GM12878 (cell line): ENCODE measurements at regions not wholly inside any gene's neighbourhood (a gene's known extent, or its start where the extent isn't known, plus 50 kb on each side); places are given as distances from the start of the nearest gene placed in this dataset.
A peak's percentile ranks its signal among the peaks of the same experiment; 100 is the strongest.

ENCODE experiments used
- ATAC-seq: fragments of 200-7000 bp; cut with Tn5 transposase; 3 replicates; pipeline ENCODE4 v1.9.1; 2020; ENCODE audit warnings: mild to moderate bottlenecking, moderate library complexity
- BruUV-seq: library from RNA; stranded (reverse); fragments of 400-500 nt; replicated peaks from 2 replicates; lab custom pipeline; 2021; lab: Mats Ljungman, UMichigan
- CTCF ChIA-PET: fragments of 300-600 bp; sonication (Branson Sonifier 250); formaldehyde crosslinking; extraction: SDS; loops from one replicate; lab custom pipeline; 2021; ENCODE audit warnings: inconsistent platforms; lab: Yijun Ruan, JAX
- POLR2A ChIA-PET: fragments of 350-600 bp; formaldehyde crosslinking; extraction: SDS; loops from one replicate; lab custom pipeline; 2021; ENCODE audit warnings: inconsistent platforms; lab: Charles Lee
- RAD21 ChIA-PET: fragments of 300-600 bp; sonication (Branson Sonifier 250); formaldehyde crosslinking; loops from one replicate; lab custom pipeline; 2023; ENCODE audit warnings: antibody characterized with exemption; ENCODE audit not compliant: unreplicated experiment; lab: Charles Lee
- SMC1A ChIA-PET: fragments of 300-600 bp; sonication (Branson Sonifier 250); formaldehyde crosslinking; loops from one replicate; lab custom pipeline; 2023; ENCODE audit not compliant: unreplicated experiment, uncharacterized antibody; lab: Charles Lee
- DNase-seq: peaks from one replicate; pipeline ENCODE4 v3.0.0-alpha.2; 2011; ENCODE audit warnings: low read depth, low spot score
- FAIRE-seq: peaks from 3 replicates; lab custom pipeline; 2011; peaks lifted over from hg19 to GRCh38; lab: Jason Lieb, UNC
- H2AFZ ChIP-seq: 2 replicates; pipeline ENCODE4 v1.6.0; 2011; ENCODE audit warnings: low read depth, low read length, control low read depth; ENCODE audit not compliant: control insufficient read depth
- H3K27ac ChIP-seq: 2 replicates; pipeline ENCODE4 v1.5.1; 2011; ENCODE audit warnings: control low read depth; ENCODE audit not compliant: control insufficient read depth, insufficient read depth
- H3K27me3 ChIP-seq, 2 experiments: replicated peaks in 1 of 2; 2 replicates each; pipeline versions ENCODE4 v1.6.0 to v1.6.1; 2011; ENCODE audit warnings: low read length in 1 of 2; ENCODE audit not compliant: control insufficient read depth in 2 of 2, insufficient read depth in 2 of 2
- H3K36me3 ChIP-seq, 2 experiments: 2 replicates each; pipeline ENCODE4 v1.5.1; 2011; ENCODE audit warnings: low read length in 1 of 2; ENCODE audit not compliant: control insufficient read depth in 2 of 2, insufficient read depth in 2 of 2
- H3K4me1 ChIP-seq: 2 replicates; pipeline ENCODE4 v1.6.1; 2011; ENCODE audit warnings: mild to moderate bottlenecking, low read length, moderate library complexity, mixed read lengths; ENCODE audit not compliant: control insufficient read depth, insufficient read depth
- H3K4me2 ChIP-seq: 2 replicates; pipeline ENCODE4 v1.6.0; 2011; ENCODE audit warnings: control low read depth; ENCODE audit not compliant: control insufficient read depth, insufficient read depth
- H3K4me3 ChIP-seq: fragments of 200-600 bp; sonication (generic); 2 replicates; pipeline ENCODE4 v1.5.1; 2016
- H3K79me2 ChIP-seq: 2 replicates; pipeline ENCODE4 v1.6.0; 2011; ENCODE audit warnings: low read length; ENCODE audit not compliant: control insufficient read depth, insufficient read depth
- H3K9ac ChIP-seq: 2 replicates; pipeline ENCODE4 v1.8.0; 2011; ENCODE audit warnings: low read length, control low read depth, mixed read lengths; ENCODE audit not compliant: control insufficient read depth, insufficient read depth
- H3K9me3 ChIP-seq: replicated peaks from 3 replicates; pipeline ENCODE4 v1.5.1; 2011; ENCODE audit warnings: mild to moderate bottlenecking, low read length; ENCODE audit not compliant: control insufficient read depth, insufficient read depth
- H4K20me1 ChIP-seq: 2 replicates; pipeline ENCODE4 v1.6.0; 2011; ENCODE audit not compliant: control insufficient read depth, insufficient read depth
- BCL11A ChIP-seq: IDR thresholded peaks from 2 replicates; pipeline ENCODE4 v1.6.1; 2011; ENCODE audit warnings: low read depth, low read length
- BRCA1 ChIP-seq: IDR thresholded peaks from 2 replicates; pipeline ENCODE4 v1.6.1; 2011; ENCODE audit warnings: low read depth, low read length, improper control_type of control experiment
- CBX3 ChIP-seq: fragments of 200-600 bp; sonication (generic); IDR thresholded peaks from 2 replicates; pipeline ENCODE4 v1.6.1; 2016; ENCODE audit warnings: low read depth, borderline replicate concordance
- EGR1 ChIP-seq, 2 experiments: IDR thresholded peaks; 1 replicate in 1 of 2; 2 replicates in 1 of 2; pipeline ENCODE4 v1.6.1; 2011 to 2012; ENCODE audit warnings: low read depth in 2 of 2, low read length in 2 of 2, borderline replicate concordance in 1 of 2, mild to moderate bottlenecking in 1 of 2, moderate library complexity in 1 of 2
- ESRRA ChIP-seq: IDR thresholded peaks from 2 replicates; pipeline ENCODE4 v1.6.1; 2012; ENCODE audit warnings: mild to moderate bottlenecking, low read length, improper control_type of control experiment
- FOXM1 ChIP-seq: IDR thresholded peaks from 2 replicates; pipeline ENCODE4 v1.6.1; 2012; ENCODE audit warnings: low read depth, mild to moderate bottlenecking, inconsistent platforms, low read length, moderate library complexity
- JUNB ChIP-seq: IDR thresholded peaks from 2 replicates; pipeline ENCODE4 v1.6.1; 2016; ENCODE audit warnings: antibody characterized with exemption, mild to moderate bottlenecking
- MYC ChIP-seq: IDR thresholded peaks from 2 replicates; pipeline ENCODE4 v1.6.1; 2011; ENCODE audit warnings: mild to moderate bottlenecking, low read length, moderate library complexity, inconsistent platforms; ENCODE audit not compliant: insufficient read depth, insufficient replicate concordance, insufficient read length, severe bottlenecking
- POU2F2 ChIP-seq: IDR thresholded peaks from 3 replicates; pipeline ENCODE4 v1.6.1; 2011; ENCODE audit warnings: low read depth, mild to moderate bottlenecking, low read length, borderline replicate concordance
- RB1 ChIP-seq: fragments of 450-650 bp; formaldehyde crosslinking; IDR thresholded peaks from 2 replicates; pipeline ENCODE4 v1.6.1; 2017; ENCODE audit warnings: mild to moderate bottlenecking, borderline replicate concordance
- RCOR1 ChIP-seq: conservative IDR thresholded peaks from 2 replicates; pipeline ENCODE4 v1.6.1; 2012; ENCODE audit warnings: low read depth, low read length, improper control_type of control experiment
- SMARCA5 ChIP-seq: fragments of 450-650 bp; IDR thresholded peaks from 2 replicates; pipeline ENCODE4 v1.6.1; 2017; ENCODE audit warnings: mild to moderate bottlenecking
- TAF1 ChIP-seq: IDR thresholded peaks from 2 replicates; pipeline ENCODE4 v1.6.1; 2011; ENCODE audit warnings: mild to moderate bottlenecking, low read depth, low read length, borderline replicate concordance
- ZSCAN29 ChIP-seq: fragments of 450-650 bp; IDR thresholded peaks from 2 replicates; pipeline ENCODE4 v1.6.1; 2017; ENCODE audit warnings: mild to moderate bottlenecking, moderate library complexity
- WGBS: methylation state at CpG from one replicate; pipeline ENCODE4 v1.1.6; 2016; ENCODE audit warnings: low lambda C conversion rate; ENCODE audit not compliant: insufficient replicate concordance, insufficient coverage; ENCODE audit errors: missing lambda C conversion rate; 5-methylcytosine and 5-hydroxymethylcytosine counted together
- in situ Hi-C: fragments of 300-500 bp; cut with MboI; formaldehyde crosslinking; loops from 9 replicates; pipeline ENCODE4 v1.14.3; 2018; ENCODE audit warnings: mixed read lengths
- intact Hi-C: fragments of 100-400 bp; cut with micrococcal nuclease; formaldehyde crosslinking; loops from one replicate; pipeline ENCODE4 v1.14.2; 2022; ENCODE audit not compliant: unreplicated experiment
- TF ChIP-seq, protein P1 (sequence below): IDR thresholded peaks from 2 replicates; pipeline ENCODE4 v1.6.1; 2011; ENCODE audit warnings: borderline replicate concordance, low read depth, mild to moderate bottlenecking, moderate library complexity, mixed read lengths, low read length; ENCODE audit not compliant: insufficient read depth; ENCODE audit errors: extremely low read length
- TF ChIP-seq, protein P2 (sequence below): IDR thresholded peaks from 2 replicates; pipeline ENCODE4 v1.6.1; 2011; ENCODE audit warnings: low read depth, low read length, improper control_type of control experiment, borderline replicate concordance
- TF ChIP-seq, protein P3 (sequence below): IDR thresholded peaks from 2 replicates; pipeline ENCODE4 v1.6.1; 2012; ENCODE audit warnings: low read length, inconsistent platforms
- TF ChIP-seq, protein P4 (sequence below): fragments of 450-650 bp; IDR thresholded peaks from 2 replicates; pipeline ENCODE4 v1.6.1; 2016; ENCODE audit warnings: mild to moderate bottlenecking, moderate library complexity, borderline replicate concordance

DNA sequence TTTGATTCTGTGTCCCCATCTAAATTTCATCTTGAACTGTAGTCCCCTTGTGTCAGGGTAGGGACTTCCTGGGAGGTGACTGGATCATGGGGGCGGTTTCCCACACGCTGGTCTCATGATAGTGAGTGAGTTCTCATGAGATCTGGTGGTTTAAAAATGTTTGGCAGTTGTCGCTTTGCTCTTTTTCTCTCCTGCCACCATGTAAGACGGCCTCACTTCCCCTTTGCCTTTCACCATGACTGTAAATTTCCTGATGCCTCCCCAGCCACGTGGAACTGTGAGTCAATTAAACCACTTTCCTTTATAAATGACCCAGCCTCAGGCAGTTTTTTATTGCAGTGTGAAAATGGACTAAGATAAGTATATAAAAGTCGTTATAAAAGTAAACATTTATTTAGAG is 80.5 kb upstream of the SGK1 start:
- 25% methylated on average over 6 of the region's 6 CpGs for WGBS
- SMC1A ChIA-PET = no interaction called here
- TF ChIP-seq, protein P1, sequence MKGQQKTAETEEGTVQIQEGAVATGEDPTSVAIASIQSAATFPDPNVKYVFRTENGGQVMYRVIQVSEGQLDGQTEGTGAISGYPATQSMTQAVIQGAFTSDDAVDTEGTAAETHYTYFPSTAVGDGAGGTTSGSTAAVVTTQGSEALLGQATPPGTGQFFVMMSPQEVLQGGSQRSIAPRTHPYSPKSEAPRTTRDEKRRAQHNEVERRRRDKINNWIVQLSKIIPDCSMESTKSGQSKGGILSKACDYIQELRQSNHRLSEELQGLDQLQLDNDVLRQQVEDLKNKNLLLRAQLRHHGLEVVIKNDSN = no peak
- no peak for TF ChIP-seq RB1
- peak; percentile 67 for TF ChIP-seq JUNB
- no peak for TF ChIP-seq ESRRA
- TF ChIP-seq CBX3 = no peak
- peak in 1 of 2 experiments; percentile 59; a peak in 1 of 3 replicates for TF ChIP-seq EGR1 (IDR thresholded peaks at IDR 0.05; ENCODE audit: borderline replicate concordance in 1 of 2, low read depth in 2 of 2, low read length in 2 of 2)
- TF ChIP-seq, protein P2, sequence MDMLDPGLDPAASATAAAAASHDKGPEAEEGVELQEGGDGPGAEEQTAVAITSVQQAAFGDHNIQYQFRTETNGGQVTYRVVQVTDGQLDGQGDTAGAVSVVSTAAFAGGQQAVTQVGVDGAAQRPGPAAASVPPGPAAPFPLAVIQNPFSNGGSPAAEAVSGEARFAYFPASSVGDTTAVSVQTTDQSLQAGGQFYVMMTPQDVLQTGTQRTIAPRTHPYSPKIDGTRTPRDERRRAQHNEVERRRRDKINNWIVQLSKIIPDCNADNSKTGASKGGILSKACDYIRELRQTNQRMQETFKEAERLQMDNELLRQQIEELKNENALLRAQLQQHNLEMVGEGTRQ = no peak
- 0 out of 2 replicates have a peak, but pooled peaks have one; percentile 27 for TF ChIP-seq FOXM1
- no peak for TF ChIP-seq MYC
- TF ChIP-seq, protein P3, sequence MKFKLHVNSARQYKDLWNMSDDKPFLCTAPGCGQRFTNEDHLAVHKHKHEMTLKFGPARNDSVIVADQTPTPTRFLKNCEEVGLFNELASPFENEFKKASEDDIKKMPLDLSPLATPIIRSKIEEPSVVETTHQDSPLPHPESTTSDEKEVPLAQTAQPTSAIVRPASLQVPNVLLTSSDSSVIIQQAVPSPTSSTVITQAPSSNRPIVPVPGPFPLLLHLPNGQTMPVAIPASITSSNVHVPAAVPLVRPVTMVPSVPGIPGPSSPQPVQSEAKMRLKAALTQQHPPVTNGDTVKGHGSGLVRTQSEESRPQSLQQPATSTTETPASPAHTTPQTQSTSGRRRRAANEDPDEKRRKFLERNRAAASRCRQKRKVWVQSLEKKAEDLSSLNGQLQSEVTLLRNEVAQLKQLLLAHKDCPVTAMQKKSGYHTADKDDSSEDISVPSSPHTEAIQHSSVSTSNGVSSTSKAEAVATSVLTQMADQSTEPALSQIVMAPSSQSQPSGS = peak; percentile 44; the same call in 1 of the 2 replicates
- TF ChIP-seq ZSCAN29 = no peak
- no peak for TF ChIP-seq POU2F2
- peak; percentile 50; the same call in 1 of the 2 replicates for TF ChIP-seq BCL11A
- no peak for TF ChIP-seq RCOR1
- 0 out of 2 replicates have a peak, but pooled peaks have one; percentile 19 for TF ChIP-seq TAF1
- TF ChIP-seq, protein P4, sequence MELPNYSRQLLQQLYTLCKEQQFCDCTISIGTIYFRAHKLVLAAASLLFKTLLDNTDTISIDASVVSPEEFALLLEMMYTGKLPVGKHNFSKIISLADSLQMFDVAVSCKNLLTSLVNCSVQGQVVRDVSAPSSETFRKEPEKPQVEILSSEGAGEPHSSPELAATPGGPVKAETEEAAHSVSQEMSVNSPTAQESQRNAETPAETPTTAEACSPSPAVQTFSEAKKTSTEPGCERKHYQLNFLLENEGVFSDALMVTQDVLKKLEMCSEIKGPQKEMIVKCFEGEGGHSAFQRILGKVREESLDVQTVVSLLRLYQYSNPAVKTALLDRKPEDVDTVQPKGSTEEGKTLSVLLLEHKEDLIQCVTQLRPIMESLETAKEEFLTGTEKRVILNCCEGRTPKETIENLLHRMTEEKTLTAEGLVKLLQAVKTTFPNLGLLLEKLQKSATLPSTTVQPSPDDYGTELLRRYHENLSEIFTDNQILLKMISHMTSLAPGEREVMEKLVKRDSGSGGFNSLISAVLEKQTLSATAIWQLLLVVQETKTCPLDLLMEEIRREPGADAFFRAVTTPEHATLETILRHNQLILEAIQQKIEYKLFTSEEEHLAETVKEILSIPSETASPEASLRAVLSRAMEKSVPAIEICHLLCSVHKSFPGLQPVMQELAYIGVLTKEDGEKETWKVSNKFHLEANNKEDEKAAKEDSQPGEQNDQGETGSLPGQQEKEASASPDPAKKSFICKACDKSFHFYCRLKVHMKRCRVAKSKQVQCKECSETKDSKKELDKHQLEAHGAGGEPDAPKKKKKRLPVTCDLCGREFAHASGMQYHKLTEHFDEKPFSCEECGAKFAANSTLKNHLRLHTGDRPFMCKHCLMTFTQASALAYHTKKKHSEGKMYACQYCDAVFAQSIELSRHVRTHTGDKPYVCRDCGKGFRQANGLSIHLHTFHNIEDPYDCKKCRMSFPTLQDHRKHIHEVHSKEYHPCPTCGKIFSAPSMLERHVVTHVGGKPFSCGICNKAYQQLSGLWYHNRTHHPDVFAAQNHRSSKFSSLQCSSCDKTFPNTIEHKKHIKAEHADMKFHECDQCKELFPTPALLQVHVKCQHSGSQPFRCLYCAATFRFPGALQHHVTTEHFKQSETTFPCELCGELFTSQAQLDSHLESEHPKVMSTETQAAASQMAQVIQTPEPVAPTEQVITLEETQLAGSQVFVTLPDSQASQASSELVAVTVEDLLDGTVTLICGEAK = no peak
- TF ChIP-seq SMARCA5 = no peak
- TF ChIP-seq BRCA1 = no peak

More for the DNA sequence above, 80.5 kb upstream of the SGK1 start:
- ChIA-PET RAD21 (no interaction called here), POLR2A (interaction anchor here (0.6 to 1.6 kb wide), 2 partner anchors 16 to 99 kb away, joined by 3 to 7 read pairs; no protein-coding TSS in a partner anchor), CTCF (no interaction called here)
- Histone ChIP-seq H4K20me1 (no peaks in the 10 kb centered on the region), H3K36me3 (no peaks in the 10 kb centered on the region), H3K9ac (no peak overlapping the region), H3K9me3 (no peaks in the 10 kb centered on the region), H3K4me3 (no peak overlapping the region), H3K4me2 (no peak overlapping the region), H3K27ac (no peak overlapping the region), H3K79me2 (no peaks in the 10 kb centered on the region), H3K27me3 (no peaks in the 10 kb centered on the region), H2AFZ (peak overlapping the region; percentile 71), H3K4me1 (no peaks in the 10 kb centered on the region; the same call in 1 of the 2 replicates)
- BruUV-seq = no TSS peak
- FAIRE-seq (no peak), DNase-seq (peak; percentile 53), ATAC-seq (peak; percentile 79)
- in situ Hi-C loops (no loop called here), intact Hi-C loops (no loop called here)
